ENCODE measurements at regions not wholly inside any gene's neighbourhood (a gene's known extent, or its start where the extent isn't known, plus 50 kb on each side); places are given as distances from the start of the nearest gene placed in this dataset.
"Not testable (repeated sequence)": the region's sequence is repeated elsewhere in the genome, so short reads cannot be mapped to it uniquely, and the experiment has no call there.

- Histone ChIP-seq H3K9me3 (no peaks in the 10 kb centered on the region), H3K4me1 (no peaks in the 10 kb centered on the region), H3K27me3 (no peaks in the 10 kb centered on the region), H3K27ac (no peak overlapping the region), H3K4me3 (no peak overlapping the region), H3K36me3 (ENCODE audit: low read depth, missing control alignments) (no peaks in the 10 kb centered on the region)
- no peak for DNase-seq
- WGBS, 2 donors: 82 to 85% methylated on average over 7 of the region's 7 CpGs
- intact Hi-C loops (cut with DNase I; ENCODE audit: low total_unique reads): no loop called here
- TF ChIP-seq, protein P1, sequence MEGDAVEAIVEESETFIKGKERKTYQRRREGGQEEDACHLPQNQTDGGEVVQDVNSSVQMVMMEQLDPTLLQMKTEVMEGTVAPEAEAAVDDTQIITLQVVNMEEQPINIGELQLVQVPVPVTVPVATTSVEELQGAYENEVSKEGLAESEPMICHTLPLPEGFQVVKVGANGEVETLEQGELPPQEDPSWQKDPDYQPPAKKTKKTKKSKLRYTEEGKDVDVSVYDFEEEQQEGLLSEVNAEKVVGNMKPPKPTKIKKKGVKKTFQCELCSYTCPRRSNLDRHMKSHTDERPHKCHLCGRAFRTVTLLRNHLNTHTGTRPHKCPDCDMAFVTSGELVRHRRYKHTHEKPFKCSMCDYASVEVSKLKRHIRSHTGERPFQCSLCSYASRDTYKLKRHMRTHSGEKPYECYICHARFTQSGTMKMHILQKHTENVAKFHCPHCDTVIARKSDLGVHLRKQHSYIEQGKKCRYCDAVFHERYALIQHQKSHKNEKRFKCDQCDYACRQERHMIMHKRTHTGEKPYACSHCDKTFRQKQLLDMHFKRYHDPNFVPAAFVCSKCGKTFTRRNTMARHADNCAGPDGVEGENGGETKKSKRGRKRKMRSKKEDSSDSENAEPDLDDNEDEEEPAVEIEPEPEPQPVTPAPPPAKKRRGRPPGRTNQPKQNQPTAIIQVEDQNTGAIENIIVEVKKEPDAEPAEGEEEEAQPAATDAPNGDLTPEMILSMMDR (IDR thresholded peaks at IDR 0.05): no peak
- no peak for TF ChIP-seq POLR2A (IDR thresholded peaks at IDR 0.05)
Observed at GRCh38 chr4:82124932-82125786, 248.6 kb downstream of the HNRNPD start.

DNA sequence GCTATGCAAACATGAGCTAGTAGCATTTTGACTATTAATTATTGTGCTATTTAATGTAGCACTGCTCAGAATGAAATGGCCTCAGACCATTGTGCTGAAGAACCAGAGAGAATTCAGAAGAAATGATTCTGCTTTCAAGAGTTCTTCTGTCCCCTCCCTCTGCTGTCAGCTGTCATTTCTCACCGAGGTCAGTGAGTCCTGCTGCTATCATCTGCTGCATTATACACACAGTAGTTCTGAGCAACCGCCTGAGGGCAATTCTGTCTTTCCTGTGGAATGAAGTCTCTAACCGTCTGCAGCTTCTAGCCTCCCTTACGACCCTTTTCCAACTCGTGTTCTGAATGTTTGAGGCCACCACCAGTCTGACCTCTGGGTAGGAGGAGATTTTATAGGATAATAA, 249.4 kb downstream of the HNRNPD start:
- Histone ChIP-seq H3K36me3 (ENCODE audit: low read depth, missing control alignments) (no peaks in the 10 kb centered on the region), H3K4me1 (no peaks in the 10 kb centered on the region), H3K9me3 (no peaks in the 10 kb centered on the region), H3K4me3 (no peak overlapping the region), H3K27me3 (no peaks in the 10 kb centered on the region), H3K27ac (no peak overlapping the region)
- 71 to 75% methylated on average over 5 of the region's 5 CpGs for WGBS, 2 donors
- intact Hi-C loops (cut with DNase I; ENCODE audit: low total_unique reads): no loop called here
- no peak for DNase-seq
- TF ChIP-seq POLR2A (IDR thresholded peaks at IDR 0.05): no peak
- TF ChIP-seq, protein P1 (IDR thresholded peaks at IDR 0.05): no peak

DNA sequence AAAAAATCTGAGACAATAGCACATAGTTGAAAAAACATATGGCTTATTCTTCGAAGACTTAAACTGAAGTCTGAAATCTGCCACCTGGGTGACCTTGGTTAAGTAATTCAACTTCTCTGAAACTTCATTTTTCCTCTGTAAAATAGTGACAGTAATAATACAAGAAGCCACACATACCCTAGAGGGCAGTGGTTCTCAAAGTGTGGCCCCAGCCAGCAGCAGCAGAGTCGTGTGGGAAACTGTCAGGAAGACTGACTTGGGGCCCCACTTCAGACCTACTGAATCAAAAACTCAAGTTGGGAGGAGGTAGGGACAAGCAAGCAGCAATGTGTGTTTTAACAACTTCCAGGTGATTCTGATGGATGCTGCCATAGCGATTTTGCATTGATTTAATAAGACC, 249.9 kb downstream of the HNRNPD start:
- H3K4me3 ChIP-seq: no peak overlapping the region
- 60 to 62% methylated on average over 3 of the region's 3 CpGs for WGBS, 2 donors
- H3K27ac ChIP-seq: no peak overlapping the region
- H3K9me3 ChIP-seq: no peaks in the 10 kb centered on the region
- no peaks in the 10 kb centered on the region for H3K4me1 ChIP-seq
- H3K27me3 ChIP-seq: no peaks in the 10 kb centered on the region
- H3K36me3 ChIP-seq (ENCODE audit: low read depth, missing control alignments): no peaks in the 10 kb centered on the region
- no peak for DNase-seq
- intact Hi-C loops (cut with DNase I; ENCODE audit: low total_unique reads): no loop called here
- TF ChIP-seq, protein P1 (IDR thresholded peaks at IDR 0.05): no peak
- TF ChIP-seq POLR2A (IDR thresholded peaks at IDR 0.05): no peak

DNA sequence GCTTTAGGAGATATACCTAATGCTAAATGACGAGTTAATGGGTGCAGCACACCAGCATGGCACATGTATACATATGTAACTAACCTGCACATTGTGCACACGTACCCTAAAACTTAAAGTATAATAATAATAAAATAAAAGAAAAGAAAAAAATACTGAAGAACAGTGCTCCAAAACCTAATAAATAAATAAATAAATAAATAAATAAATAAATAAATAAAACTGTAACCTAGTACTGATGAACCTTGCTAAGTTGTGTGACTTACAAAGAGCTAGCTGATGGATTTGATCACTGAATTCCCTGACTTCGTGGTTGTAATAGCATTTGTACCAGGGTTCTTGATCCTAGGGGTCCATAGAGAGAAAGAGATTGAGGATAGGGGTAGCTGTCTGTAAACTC, 258.6 kb downstream of the HNRNPD start:
- H3K27me3 ChIP-seq; H3K36me3 ChIP-seq (ENCODE audit: low read depth, missing control alignments); H3K4me3 ChIP-seq; H3K27ac ChIP-seq; H3K4me1 ChIP-seq; intact Hi-C loops (cut with DNase I; ENCODE audit: low total_unique reads); H3K9me3 ChIP-seq; DNase-seq: not testable (repeated sequence)
- 79 to 93% methylated on average over 2 to 3 of the region's 3 CpGs for WGBS, 2 donors

- DNase-seq: no peak
- TF ChIP-seq POLR2A (IDR thresholded peaks at IDR 0.05): no peak
- TF ChIP-seq, protein P1 (IDR thresholded peaks at IDR 0.05): no peak
- intact Hi-C loops (cut with DNase I; ENCODE audit: low total_unique reads): no loop called here
- H3K27ac ChIP-seq: no peak overlapping the region
- H3K27me3 ChIP-seq: no peaks in the 10 kb centered on the region
- no peaks in the 10 kb centered on the region for H3K9me3 ChIP-seq
- H3K4me1 ChIP-seq: no peaks in the 10 kb centered on the region
- H3K36me3 ChIP-seq (ENCODE audit: low read depth, missing control alignments): no peaks in the 10 kb centered on the region
- no peak overlapping the region for H3K4me3 ChIP-seq
- WGBS, 2 donors: 81 to 87% methylated on average over 2 of the region's 2 CpGs
Observed at GRCh38 chr4:82108506-82108905, 265.3 kb downstream of the HNRNPD start.
